Hematopoietic multipotent progenitor cell treated with erythropoietin and hydrocortisone succinate and interleukin-3 and kit ligand, for 4 days (in vitro differentiated cells): ENCODE measurements at regions not wholly inside any gene's neighbourhood (a gene's known extent, or its start where the extent isn't known, plus 50 kb on each side); places are given as distances from the start of the nearest gene placed in this dataset.

ENCODE experiments used
- DNase-seq: peaks from one replicate; pipeline ENCODE4 v3.0.0-alpha.2; 2015

- DNase-seq: no peak
Observed at GRCh38 chr6:21824431-21825177, 231.1 kb downstream of the SOX4 start.

GRCh38 chr6:21826023-21826422 lies 232.5 kb downstream of the SOX4 start:
- DNase-seq: no peak

GRCh38 chr6:21826904-21827303 lies 233.4 kb downstream of the SOX4 start:
- DNase-seq: no peak

- no peak for DNase-seq
Observed at GRCh38 chr6:21827425-21828202, 234.1 kb downstream of the SOX4 start.

- no peak for DNase-seq
Observed at GRCh38 chr6:21828704-21829103, 235.2 kb downstream of the SOX4 start.

- DNase-seq: no peak
Observed at GRCh38 chr6:21829126-21829525, 235.6 kb downstream of the SOX4 start.

- DNase-seq: peak; percentile 43
Observed at GRCh38 chr6:21831521-21832291, 238.2 kb downstream of the SOX4 start.

- DNase-seq: no peak
Observed at GRCh38 chr6:21836277-21836676, 242.7 kb downstream of the SOX4 start.

- peak; percentile 52 for DNase-seq
Observed at GRCh38 chr6:21836772-21837425, 243.3 kb downstream of the SOX4 start.

- peak; percentile 15 for DNase-seq
Observed at GRCh38 chr6:21840428-21840827, 246.9 kb downstream of the SOX4 start.

- DNase-seq: no peak
Observed at GRCh38 chr6:21842875-21843645, 249.5 kb downstream of the SOX4 start.

- DNase-seq: no peak
Observed at GRCh38 chr6:21844120-21844917, 250.8 kb downstream of the SOX4 start.

GRCh38 chr6:21845018-21845417 lies 251.5 kb downstream of the SOX4 start:
- DNase-seq: no peak

GRCh38 chr6:21845439-21846140 lies 252.0 kb downstream of the SOX4 start:
- DNase-seq: no peak

GRCh38 chr6:21846541-21847451 lies 253.2 kb downstream of the SOX4 start:
- DNase-seq: peak; percentile 50

- no peak for DNase-seq
Observed at GRCh38 chr6:21847711-21848480, 254.3 kb downstream of the SOX4 start.

- DNase-seq: peak; percentile 69
Observed at GRCh38 chr6:21850691-21851090, 257.1 kb downstream of the SOX4 start.

GRCh38 chr6:21855811-21856455 lies 262.4 kb downstream of the SOX4 start:
- peak; percentile 82 for DNase-seq
